ENCODE measurements at regions not wholly inside any gene's neighbourhood (a gene's known extent, or its start where the extent isn't known, plus 50 kb on each side); places are given as distances from the start of the nearest gene placed in this dataset.
"Not testable (repeated sequence)": the region's sequence is repeated elsewhere in the genome, so short reads cannot be mapped to it uniquely, and the experiment has no call there.

GRCh38 chr3:22836131-22836530 is 367.0 kb upstream of the UBE2E2 start:
- no peak for DNase-seq

GRCh38 chr3:22843854-22844253 is 359.3 kb upstream of the UBE2E2 start:
- DNase-seq: no peak

GRCh38 chr3:22846566-22846965 is 356.6 kb upstream of the UBE2E2 start:
- no peak for DNase-seq

GRCh38 chr3:22849583-22849982 is 353.5 kb upstream of the UBE2E2 start:
- not testable (repeated sequence) for DNase-seq

- DNase-seq: no peak
Observed at GRCh38 chr3:22856811-22857210, 346.3 kb upstream of the UBE2E2 start.

- no peak for DNase-seq
Observed at GRCh38 chr3:22858486-22858885, 344.6 kb upstream of the UBE2E2 start.

- DNase-seq: no peak
Observed at GRCh38 chr3:22859618-22860017, 343.5 kb upstream of the UBE2E2 start.

- no peak for DNase-seq
Observed at GRCh38 chr3:22861426-22861825, 341.7 kb upstream of the UBE2E2 start.

- DNase-seq: no peak
Observed at GRCh38 chr3:22862111-22862510, 341.0 kb upstream of the UBE2E2 start.

- DNase-seq: not testable (repeated sequence)
Observed at GRCh38 chr3:22882834-22883233, 320.3 kb upstream of the UBE2E2 start.

GRCh38 chr3:22885039-22885438 is 318.1 kb upstream of the UBE2E2 start:
- DNase-seq: no peak

- no peak for DNase-seq
Observed at GRCh38 chr3:22885574-22886341, 317.4 kb upstream of the UBE2E2 start.

- DNase-seq: no peak
Observed at GRCh38 chr3:22886439-22887068, 316.6 kb upstream of the UBE2E2 start.

GRCh38 chr3:22887664-22888291 is 315.3 kb upstream of the UBE2E2 start:
- peak; percentile 1 for DNase-seq

GRCh38 chr3:22893101-22893500 is 310.0 kb upstream of the UBE2E2 start:
- no peak for DNase-seq

- DNase-seq: no peak
Observed at GRCh38 chr3:22893644-22894325, 309.3 kb upstream of the UBE2E2 start.

- DNase-seq: no peak
Observed at GRCh38 chr3:22894865-22895264, 308.3 kb upstream of the UBE2E2 start.

- no peak for DNase-seq
Observed at GRCh38 chr3:22895671-22896070, 307.5 kb upstream of the UBE2E2 start.

GRCh38 chr3:22898558-22898957 is 304.6 kb upstream of the UBE2E2 start:
- no peak for DNase-seq

- DNase-seq: no peak
Observed at GRCh38 chr3:22899441-22899840, 303.7 kb upstream of the UBE2E2 start.

- no peak for DNase-seq
Observed at GRCh38 chr3:22900296-22900695, 302.8 kb upstream of the UBE2E2 start.

GRCh38 chr3:22901684-22902083 is 301.4 kb upstream of the UBE2E2 start:
- DNase-seq: no peak

GRCh38 chr3:22907161-22907780 is 295.9 kb upstream of the UBE2E2 start:
- no peak for DNase-seq

Measured in NCI-H69 (cell line).